ENCODE measurements at regions not wholly inside any gene's neighbourhood (a gene's known extent, or its start where the extent isn't known, plus 50 kb on each side); places are given as distances from the start of the nearest gene placed in this dataset.
"Not testable (repeated sequence)": the region's sequence is repeated elsewhere in the genome, so short reads cannot be mapped to it uniquely, and the experiment has no call there.

DNA sequence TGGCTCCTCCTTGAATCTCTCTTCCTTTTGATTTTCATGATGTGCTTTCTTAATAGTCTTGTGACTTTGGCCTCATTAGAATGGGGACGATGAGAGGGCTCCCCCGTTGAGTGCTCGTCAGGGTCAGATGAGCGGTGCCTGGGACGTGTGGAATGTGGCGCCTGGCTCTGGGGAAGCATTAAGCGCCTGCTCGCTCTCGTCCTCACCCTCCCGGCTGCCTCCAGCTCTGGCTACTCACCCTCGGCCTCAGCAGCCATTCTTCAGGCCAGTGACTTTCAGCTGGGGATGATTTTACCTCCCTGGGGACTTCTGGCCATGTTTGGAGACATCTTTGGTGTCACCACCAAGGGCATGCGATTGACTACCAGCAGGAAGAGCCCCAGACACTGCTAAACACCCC, 69.7 kb downstream of the RPS6KA4 start:
- no peaks in the 10 kb centered on the region for H3K27me3 ChIP-seq (ENCODE audit: control insufficient read depth, insufficient read depth, low read length)
- peak; percentile 68 for DNase-seq
- no peak overlapping the region for H3K4me3 ChIP-seq (ENCODE audit: insufficient read depth, low read depth, low read length)
- no peaks in the 10 kb centered on the region for H3K36me3 ChIP-seq (replicated peaks; ENCODE audit: control insufficient read depth, insufficient read depth, low read length)

GRCh38 chr11:64429970-64430369, 71.0 kb downstream of the RPS6KA4 start:
- peak; percentile 7 for DNase-seq
- no peaks in the 10 kb centered on the region for H3K36me3 ChIP-seq (replicated peaks; ENCODE audit: control insufficient read depth, insufficient read depth, low read length)
- no peaks in the 10 kb centered on the region for H3K27me3 ChIP-seq (ENCODE audit: control insufficient read depth, insufficient read depth, low read length)
- H3K4me3 ChIP-seq (ENCODE audit: insufficient read depth, low read depth, low read length): no peak overlapping the region

- peak; percentile 14 for DNase-seq
- Histone ChIP-seq H3K36me3 (replicated peaks; ENCODE audit: control insufficient read depth, insufficient read depth, low read length) (no peaks in the 10 kb centered on the region), H3K27me3 (ENCODE audit: control insufficient read depth, insufficient read depth, low read length) (no peaks in the 10 kb centered on the region), H3K4me3 (ENCODE audit: insufficient read depth, low read depth, low read length) (no peak overlapping the region)
Measured at GRCh38 chr11:64430645-64431044, 71.7 kb downstream of the RPS6KA4 start.

DNA sequence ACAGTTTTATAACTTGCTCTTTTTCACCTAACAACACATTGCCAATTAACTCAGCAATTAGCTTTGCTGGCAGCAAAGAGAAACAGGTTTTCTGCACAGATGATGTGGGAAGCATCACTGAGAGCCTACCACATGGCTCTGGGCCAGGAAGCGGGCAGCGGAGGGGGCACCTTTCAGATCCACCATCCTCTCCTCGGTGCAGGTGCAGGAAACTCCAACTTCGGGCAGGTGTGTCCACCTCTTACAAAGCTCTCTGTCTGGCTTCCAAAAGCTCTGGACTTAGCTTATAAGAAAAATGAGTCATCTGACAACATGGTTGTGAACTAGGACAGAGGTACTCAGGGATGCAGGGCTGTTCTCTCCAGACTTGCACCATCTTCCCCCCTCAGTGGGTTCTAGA, 77.0 kb downstream of the RPS6KA4 start:
- Histone ChIP-seq H3K36me3 (replicated peaks; ENCODE audit: control insufficient read depth, insufficient read depth, low read length) (no peaks in the 10 kb centered on the region), H3K4me3 (ENCODE audit: insufficient read depth, low read depth, low read length) (no peak overlapping the region), H3K27me3 (ENCODE audit: control insufficient read depth, insufficient read depth, low read length) (peaks cover 2% of the 10 kb centered on the region; the same call in 1 of the 2 replicates)
- no peak for DNase-seq

GRCh38 chr11:64437426-64437825, 78.5 kb downstream of the RPS6KA4 start:
- Histone ChIP-seq H3K27me3 (ENCODE audit: control insufficient read depth, insufficient read depth, low read length) (peaks cover 2% of the 10 kb centered on the region; the same call in 1 of the 2 replicates), H3K4me3 (ENCODE audit: insufficient read depth, low read depth, low read length) (no peak overlapping the region), H3K36me3 (replicated peaks; ENCODE audit: control insufficient read depth, insufficient read depth, low read length) (no peaks in the 10 kb centered on the region)
- DNase-seq: peak; percentile 22

DNA sequence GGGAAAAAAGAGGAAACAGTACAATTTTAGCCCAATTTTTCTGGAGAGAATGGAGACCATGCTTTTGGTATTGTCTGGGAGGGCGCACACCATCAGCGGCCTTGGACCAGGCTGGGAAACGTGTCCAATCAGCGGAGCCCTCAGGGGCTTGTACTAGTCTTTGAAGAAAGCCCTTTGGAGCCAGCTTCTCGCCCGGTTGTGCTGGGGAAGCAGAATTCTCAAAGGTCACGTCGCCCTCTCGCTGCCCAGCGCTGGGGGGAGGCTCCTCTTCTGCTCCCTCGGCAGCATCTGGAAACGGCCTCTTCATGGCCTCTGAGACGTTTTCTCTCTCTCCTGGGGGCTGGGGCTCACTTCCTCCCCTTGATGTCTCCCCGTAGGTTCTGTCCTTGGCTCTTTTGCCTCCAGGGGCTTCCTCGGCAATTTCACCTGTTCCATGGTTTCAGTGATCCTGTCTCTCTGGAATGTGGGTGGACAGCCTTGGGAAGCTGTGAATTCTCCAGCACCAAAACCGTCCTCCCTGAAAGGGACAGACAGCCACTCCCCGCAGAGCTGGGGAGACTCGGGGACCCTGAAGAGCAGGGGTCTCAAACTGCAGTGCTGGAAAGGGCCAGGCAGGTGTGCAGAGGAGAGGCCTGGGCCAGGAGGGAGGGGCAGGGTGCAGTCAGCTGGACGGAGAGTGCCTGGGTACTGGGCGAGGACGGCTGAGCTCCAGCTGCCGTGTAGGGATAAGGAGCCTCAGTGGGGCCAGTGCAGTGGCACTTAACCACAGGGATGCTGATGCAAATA, 80.2 kb downstream of the RPS6KA4 start:
- no peaks in the 10 kb centered on the region for H3K36me3 ChIP-seq (replicated peaks; ENCODE audit: control insufficient read depth, insufficient read depth, low read length)
- DNase-seq: peak; percentile 53
- peaks cover 2% of the 10 kb centered on the region; the same call in 1 of the 2 replicates for H3K27me3 ChIP-seq (ENCODE audit: control insufficient read depth, insufficient read depth, low read length)
- H3K4me3 ChIP-seq (ENCODE audit: insufficient read depth, low read depth, low read length): no peak overlapping the region

DNA sequence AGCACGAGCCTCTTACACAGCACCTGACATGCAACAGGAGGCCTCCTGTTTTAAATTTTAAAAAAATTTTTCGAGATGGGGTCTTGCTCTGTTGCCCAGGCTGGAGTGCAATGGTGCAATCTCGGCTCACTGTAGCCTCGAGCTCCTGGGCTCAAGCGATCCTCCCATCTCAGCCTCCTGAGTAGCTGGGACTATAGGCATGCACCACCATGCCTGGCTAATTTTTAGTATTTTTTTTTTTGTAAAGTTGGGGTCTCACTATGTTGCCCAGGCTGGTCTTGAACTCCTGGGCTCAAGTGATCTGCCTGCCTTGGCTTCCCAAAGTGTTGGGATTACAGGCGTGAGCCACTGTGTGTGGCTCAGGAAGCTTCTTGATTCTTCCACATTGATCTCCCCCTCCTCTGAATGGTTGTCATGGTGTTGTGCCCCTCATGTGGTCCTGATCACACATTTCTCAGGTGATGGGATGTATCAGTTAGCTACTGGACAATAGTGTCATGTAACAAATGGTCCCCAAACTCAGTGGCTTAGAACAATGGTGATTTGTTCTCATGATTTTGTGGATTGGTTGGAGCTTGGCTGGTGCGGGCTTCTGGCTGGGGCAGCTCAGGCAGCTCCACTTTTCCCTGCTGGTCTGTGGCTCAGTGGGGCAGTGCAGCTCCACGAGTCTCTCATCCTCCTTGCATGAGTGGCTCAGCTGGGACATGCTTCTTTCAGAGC, 81.0 kb downstream of the RPS6KA4 start:
- H3K4me3 ChIP-seq (ENCODE audit: insufficient read depth, low read depth, low read length); H3K27me3 ChIP-seq (ENCODE audit: control insufficient read depth, insufficient read depth, low read length); H3K36me3 ChIP-seq (replicated peaks; ENCODE audit: control insufficient read depth, insufficient read depth, low read length); DNase-seq: not testable (repeated sequence)

DNA sequence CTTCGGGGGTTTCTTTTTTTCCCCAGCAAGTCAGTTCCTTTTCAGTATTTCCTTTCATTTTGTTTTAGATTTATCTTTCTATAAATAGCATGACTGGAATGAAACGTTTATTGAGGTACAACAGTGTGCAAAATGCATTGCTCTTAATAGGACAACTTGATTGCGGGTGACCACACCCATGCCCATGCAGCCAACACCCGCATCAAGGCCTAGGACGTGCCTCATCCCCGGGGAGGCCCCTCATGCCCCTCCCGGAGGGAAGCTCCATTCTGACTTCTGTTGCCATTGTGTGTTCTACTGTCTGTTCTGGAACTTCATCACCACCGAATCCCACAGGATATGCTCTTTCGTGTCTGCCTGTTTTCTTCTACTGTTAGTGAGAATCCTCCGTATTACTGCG, 82.2 kb downstream of the RPS6KA4 start:
- H3K27me3 ChIP-seq (ENCODE audit: control insufficient read depth, insufficient read depth, low read length): peaks cover 2% of the 10 kb centered on the region; the same call in 1 of the 2 replicates
- DNase-seq: peak; percentile 24
- H3K4me3 ChIP-seq (ENCODE audit: insufficient read depth, low read depth, low read length): no peak overlapping the region
- no peaks in the 10 kb centered on the region for H3K36me3 ChIP-seq (replicated peaks; ENCODE audit: control insufficient read depth, insufficient read depth, low read length)

DNA sequence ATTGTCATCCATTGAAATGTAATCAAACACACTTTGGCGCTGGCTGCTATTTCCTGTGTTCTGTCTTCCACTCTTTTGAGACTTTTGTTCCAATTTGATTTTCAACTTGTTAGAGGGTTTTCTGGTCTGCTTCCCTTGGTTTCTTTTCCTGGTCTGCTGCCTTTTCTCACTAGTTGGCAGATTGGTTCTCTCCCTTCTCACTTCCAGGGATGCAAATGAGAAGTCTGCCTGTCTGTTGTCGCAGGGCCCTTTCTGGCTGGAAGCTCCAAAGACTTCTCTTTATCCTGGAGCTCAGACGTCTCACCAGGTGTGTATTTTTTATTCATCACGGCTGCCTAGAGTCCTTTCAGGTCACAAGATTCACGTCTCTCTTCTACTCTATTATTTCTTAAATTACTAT, 84.0 kb downstream of the RPS6KA4 start:
- Histone ChIP-seq H3K27me3 (ENCODE audit: control insufficient read depth, insufficient read depth, low read length) (peaks cover 2% of the 10 kb centered on the region; the same call in 1 of the 2 replicates), H3K36me3 (replicated peaks; ENCODE audit: control insufficient read depth, insufficient read depth, low read length) (no peaks in the 10 kb centered on the region)
- peak; percentile 29 for DNase-seq

DNA sequence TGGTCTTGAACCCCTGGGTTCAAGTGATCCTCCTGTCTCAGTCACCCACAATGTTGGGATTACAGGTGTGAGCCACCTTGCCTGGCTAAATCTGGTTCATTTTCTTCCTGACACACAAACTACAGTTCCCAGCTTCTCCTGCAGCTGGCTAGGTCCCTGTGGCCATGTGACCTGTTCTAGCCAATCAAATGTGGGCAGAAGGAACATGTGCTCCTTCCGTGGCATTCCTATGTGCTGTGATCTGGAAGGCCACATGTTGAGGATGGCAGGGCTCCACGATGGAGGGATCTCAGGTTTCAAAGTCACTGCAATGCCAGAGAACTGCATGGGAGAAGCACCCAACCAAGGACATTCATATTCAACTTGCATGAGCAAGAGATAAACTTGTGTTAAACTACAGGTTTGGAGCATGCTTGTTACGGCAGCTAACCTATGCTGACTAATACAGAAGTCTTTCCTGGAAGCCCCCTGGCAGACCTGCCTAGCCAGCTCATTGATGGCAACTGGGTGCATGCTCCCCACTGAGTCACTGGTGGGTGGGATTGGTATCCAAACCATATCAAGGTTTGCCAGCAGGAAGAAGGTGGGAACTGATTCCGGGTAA, 86.0 kb downstream of the RPS6KA4 start:
- Histone ChIP-seq H3K4me3 (ENCODE audit: insufficient read depth, low read depth, low read length) (no peak overlapping the region), H3K27me3 (ENCODE audit: control insufficient read depth, insufficient read depth, low read length) (peaks cover 7% of the 10 kb centered on the region; the same call in 1 of the 2 replicates), H3K36me3 (replicated peaks; ENCODE audit: control insufficient read depth, insufficient read depth, low read length) (no peaks in the 10 kb centered on the region)
- DNase-seq: peak; percentile 74

More for the DNA sequence above, 84.0 kb downstream of the RPS6KA4 start:
- no peak overlapping the region for H3K4me3 ChIP-seq (ENCODE audit: insufficient read depth, low read depth, low read length)

DNA sequence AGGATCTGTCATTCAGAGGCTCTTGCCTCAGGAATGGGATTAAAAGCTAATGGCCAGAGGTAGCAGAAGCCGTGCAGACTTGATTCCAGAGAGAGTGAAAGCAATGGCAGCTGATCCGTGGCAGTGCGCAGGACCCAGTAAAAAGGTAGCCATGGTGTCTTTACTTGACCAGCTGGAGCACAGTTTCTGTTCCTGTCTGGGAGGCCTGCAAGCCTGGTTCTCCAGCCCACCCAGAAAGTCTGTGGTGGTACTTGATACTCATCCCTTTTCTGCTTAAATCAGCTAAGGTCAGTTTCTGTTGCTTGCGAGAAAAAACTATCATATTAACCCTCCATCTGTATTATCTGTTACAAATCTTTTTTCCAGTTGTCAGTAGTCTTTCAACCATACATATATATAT, 86.7 kb downstream of the RPS6KA4 start:
- H3K36me3 ChIP-seq (replicated peaks; ENCODE audit: control insufficient read depth, insufficient read depth, low read length): no peaks in the 10 kb centered on the region
- peaks cover 7% of the 10 kb centered on the region; the same call in 1 of the 2 replicates for H3K27me3 ChIP-seq (ENCODE audit: control insufficient read depth, insufficient read depth, low read length)
- H3K4me3 ChIP-seq (ENCODE audit: insufficient read depth, low read depth, low read length): no peak overlapping the region
- no peak for DNase-seq

GRCh38 chr11:64447831-64448598, 89.1 kb downstream of the RPS6KA4 start:
- peak; percentile 59 for DNase-seq
- peaks cover 7% of the 10 kb centered on the region; the same call in 1 of the 2 replicates for H3K27me3 ChIP-seq (ENCODE audit: control insufficient read depth, insufficient read depth, low read length)
- no peak overlapping the region for H3K4me3 ChIP-seq (ENCODE audit: insufficient read depth, low read depth, low read length)
- no peaks in the 10 kb centered on the region for H3K36me3 ChIP-seq (replicated peaks; ENCODE audit: control insufficient read depth, insufficient read depth, low read length)

- Histone ChIP-seq H3K4me3 (ENCODE audit: insufficient read depth, low read depth, low read length) (peak overlapping the region; percentile 42), H3K36me3 (replicated peaks; ENCODE audit: control insufficient read depth, insufficient read depth, low read length) (no peaks in the 10 kb centered on the region), H3K27me3 (ENCODE audit: control insufficient read depth, insufficient read depth, low read length) (peaks cover 7% of the 10 kb centered on the region; the same call in 1 of the 2 replicates)
- DNase-seq: peak; percentile 96
Measured at GRCh38 chr11:64448599-64449380, 89.8 kb downstream of the RPS6KA4 start.

Measured in H7 (cell line).